CD4-positive, alpha-beta T cell (primary cell): ENCODE measurements at regions not wholly inside any gene's neighbourhood (a gene's known extent, or its start where the extent isn't known, plus 50 kb on each side); places are given as distances from the start of the nearest gene placed in this dataset.

Experiments used
- ATAC-seq: fragments of 200-7000 bp; cut with Tn5 transposase; one replicate; pipeline ENCODE4 v1.10.0; 2022; ENCODE audit warnings: mild to moderate bottlenecking; ENCODE audit not compliant: poor library complexity
- CTCF ChIA-PET: fragments of 350-600 bp; sonication (Branson Sonifier 250); formaldehyde crosslinking; loops from one replicate; lab custom pipeline; 2021; ENCODE audit warnings: antibody characterized with exemption, inconsistent platforms; lab: Charles Lee
- POLR2A ChIA-PET: fragments of 350-600 bp; sonication (Branson Sonifier 250); formaldehyde crosslinking; loops from one replicate; lab custom pipeline; 2021; ENCODE audit warnings: antibody characterized with exemption, inconsistent platforms; lab: Charles Lee
- DNase-seq, 14 experiments: peaks; one replicate each; pipeline ENCODE4 v3.0.0-alpha.2; 2013 to 2020; ENCODE audit warnings: mixed read lengths in 2 of 14
- H3K27ac ChIP-seq, 2 donors: one replicate each; pipeline versions ENCODE4 v1.5.1 to v1.7.0; 2013; ENCODE audit warnings: low read length in 2 of 2, low read depth in 1 of 2, mild to moderate bottlenecking in 1 of 2
- H3K27me3 ChIP-seq, 2 experiments: 1 replicate in 1 of 2; 2 replicates in 1 of 2; pipeline versions ENCODE4 v1.6.1 to v1.7.0; 2013; ENCODE audit warnings: low read length in 2 of 2, control low read depth in 1 of 2, mild to moderate bottlenecking in 1 of 2, moderate library complexity in 1 of 2; ENCODE audit not compliant: insufficient read depth in 2 of 2, control insufficient read depth in 1 of 2
- H3K36me3 ChIP-seq: one replicate; pipeline ENCODE4 v1.6.1; 2013; ENCODE audit warnings: low read length, control low read depth; ENCODE audit not compliant: insufficient read depth
- H3K4me1 ChIP-seq: one replicate; pipeline ENCODE4 v1.6.1; 2013; ENCODE audit warnings: low read length, control low read depth; ENCODE audit not compliant: insufficient read depth
- H3K4me3 ChIP-seq: one replicate; pipeline ENCODE4 v1.5.1; 2013; ENCODE audit warnings: mild to moderate bottlenecking, low read length, moderate library complexity
- H3K9me3 ChIP-seq, 2 experiments: 1 replicate in 1 of 2; 2 replicates in 1 of 2; pipeline versions ENCODE4 v1.6.1 to v1.7.0; 2013; ENCODE audit warnings: low read length in 2 of 2, mild to moderate bottlenecking in 2 of 2, control low read depth in 1 of 2, moderate library complexity in 1 of 2; ENCODE audit not compliant: control insufficient read depth in 1 of 2, insufficient read depth in 1 of 2
- H3K27ac Mint-ChIP-seq: one replicate; pipeline ENCODE4 v1.8.0; 2020; ENCODE audit warnings: mixed read lengths
- H3K27me3 Mint-ChIP-seq: one replicate; pipeline ENCODE4 v1.8.0; 2021; ENCODE audit warnings: mixed read lengths
- H3K36me3 Mint-ChIP-seq: one replicate; pipeline ENCODE4 v1.8.0; 2021; ENCODE audit warnings: low read depth, mixed read lengths
- H3K4me1 Mint-ChIP-seq: one replicate; pipeline ENCODE4 v1.8.0; 2021; ENCODE audit warnings: low read depth, mixed read lengths
- H3K4me3 Mint-ChIP-seq: one replicate; pipeline ENCODE4 v1.8.0; 2020; ENCODE audit warnings: mild to moderate bottlenecking, mixed read lengths
- H3K9me3 Mint-ChIP-seq: one replicate; pipeline ENCODE4 v1.8.0; 2020; ENCODE audit warnings: mixed read lengths
- CTCF ChIP-seq: fragments of 200-600 bp; IDR thresholded peaks from one replicate; pipeline ENCODE4 v1.8.0; 2022; ENCODE audit warnings: antibody characterized with exemption, mild to moderate bottlenecking
- intact Hi-C, 2 experiments: fragments of 100-400 bp; cut with DNase I in 1 of 2; cut with micrococcal nuclease in 1 of 2; formaldehyde crosslinking; loops; one replicate each; pipeline versions ENCODE4 v1.15.1 to v1.9.0; 2023 to 2025; cut with DNase I, micrococcal nuclease

GRCh38 chr12:45558353-45558752 lies 171.2 kb upstream of the ARID2 start:
- intact Hi-C loops: no loop called here
- Histone ChIP-seq H3K9me3 (no peaks in the 10 kb centered on the region), H3K36me3 (no peaks in the 10 kb centered on the region), H3K4me3 (no peak overlapping the region), H3K4me1 (no peaks in the 10 kb centered on the region), H3K27me3 (no peaks in the 10 kb centered on the region), H3K27ac (no peak overlapping the region)
- CTCF ChIA-PET: no interaction called here
- H3K27ac Mint-ChIP-seq: no peak overlapping the region
- POLR2A ChIA-PET: no interaction called here
- H3K36me3 Mint-ChIP-seq: no peaks in the 10 kb centered on the region
- no peaks in the 10 kb centered on the region for H3K4me1 Mint-ChIP-seq
- TF ChIP-seq CTCF: no peak
- ATAC-seq: no peak
- DNase-seq: no peak
- no peaks in the 10 kb centered on the region for H3K27me3 Mint-ChIP-seq
- H3K4me3 Mint-ChIP-seq: no peak overlapping the region
- no peaks in the 10 kb centered on the region for H3K9me3 Mint-ChIP-seq

- H3K36me3 ChIP-seq: no peaks in the 10 kb centered on the region
- H3K27me3 ChIP-seq: no peaks in the 10 kb centered on the region
- H3K9me3 ChIP-seq: no peaks in the 10 kb centered on the region
- H3K36me3 Mint-ChIP-seq: no peaks in the 10 kb centered on the region
- no peak for TF ChIP-seq CTCF
- no peaks in the 10 kb centered on the region for H3K9me3 Mint-ChIP-seq
- H3K27ac Mint-ChIP-seq: no peak overlapping the region
- no peak overlapping the region for H3K4me3 Mint-ChIP-seq
- no peaks in the 10 kb centered on the region for H3K4me1 Mint-ChIP-seq
- ChIA-PET CTCF (no interaction called here), POLR2A (no interaction called here)
- DNase-seq (no peak), ATAC-seq (no peak)
- no peaks in the 10 kb centered on the region for H3K4me1 ChIP-seq
- H3K4me3 ChIP-seq: no peak overlapping the region
- H3K27me3 Mint-ChIP-seq: no peaks in the 10 kb centered on the region
- intact Hi-C loops: no loop called here
- no peak overlapping the region for H3K27ac ChIP-seq
Measured at GRCh38 chr12:45559537-45559936, 170.0 kb upstream of the ARID2 start.

DNA sequence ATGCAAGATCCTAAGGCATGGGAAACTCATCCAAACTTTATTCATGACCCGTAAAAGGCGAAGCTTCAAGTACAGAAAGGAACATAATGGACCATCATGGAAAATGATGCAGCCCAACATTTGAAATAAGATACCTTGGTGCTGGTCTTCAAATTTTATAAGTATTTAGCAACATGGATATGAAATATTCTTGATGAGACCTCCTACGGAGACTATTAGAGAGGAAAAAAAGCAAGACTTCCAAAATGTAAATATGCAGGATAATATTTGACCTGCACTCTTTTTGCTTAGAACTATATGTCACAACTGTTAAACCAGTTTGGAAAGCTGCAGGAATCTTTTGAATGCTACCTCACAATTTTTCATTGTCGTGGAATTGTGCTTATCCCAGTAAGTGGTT lies 168.8 kb upstream of the ARID2 start:
- no peak for ATAC-seq
- intact Hi-C loops: no loop called here
- no peak overlapping the region for H3K4me3 Mint-ChIP-seq
- ChIA-PET POLR2A (no interaction called here), CTCF (no interaction called here)
- H3K4me1 Mint-ChIP-seq: no peaks in the 10 kb centered on the region
- no peaks in the 10 kb centered on the region for H3K9me3 ChIP-seq
- H3K27ac Mint-ChIP-seq: no peak overlapping the region
- no peaks in the 10 kb centered on the region for H3K27me3 Mint-ChIP-seq
- no peaks in the 10 kb centered on the region for H3K36me3 ChIP-seq
- H3K27me3 ChIP-seq: no peaks in the 10 kb centered on the region
- no peak overlapping the region for H3K4me3 ChIP-seq
- H3K36me3 Mint-ChIP-seq: no peaks in the 10 kb centered on the region
- no peak for DNase-seq
- no peak overlapping the region for H3K27ac ChIP-seq
- no peaks in the 10 kb centered on the region for H3K4me1 ChIP-seq
- H3K9me3 Mint-ChIP-seq: no peaks in the 10 kb centered on the region
- TF ChIP-seq CTCF: no peak
